ENCODE measurements at regions not wholly inside any gene's neighbourhood (a gene's known extent, or its start where the extent isn't known, plus 50 kb on each side); places are given as distances from the start of the nearest gene placed in this dataset.

GRCh38 chr5:26568316-26568715 lies 470.1 kb downstream of the CDH9 start (continued):
- TF ChIP-seq ZBTB4 (CRISPR knock-in tag; IDR thresholded peaks at IDR 0.05; ENCODE audit: borderline replicate concordance) (no peak), ZNF709 (CRISPR knock-in tag; IDR thresholded peaks at IDR 0.05) (no peak), CAMTA2 (CRISPR knock-in tag; IDR thresholded peaks at IDR 0.05; ENCODE audit: borderline replicate concordance) (no peak), ZNF362 (CRISPR knock-in tag; IDR thresholded peaks at IDR 0.05; ENCODE audit: borderline replicate concordance) (no peak), RAD51 (IDR thresholded peaks at IDR 0.05; ENCODE audit: borderline replicate concordance) (no peak), HMGXB4 (CRISPR knock-in tag; IDR thresholded peaks at IDR 0.05; ENCODE audit: borderline replicate concordance in 1 of 2, low read depth in 1 of 2) (no peak), MAF1 (CRISPR knock-in tag; IDR thresholded peaks at IDR 0.05; ENCODE audit: borderline replicate concordance) (no peak), BHLHE40 (IDR thresholded peaks at IDR 0.05; ENCODE audit: low read length) (no peak), PLSCR1 (CRISPR knock-in tag; IDR thresholded peaks at IDR 0.05; ENCODE audit: borderline replicate concordance) (no peak)
